B cell (primary cell): ENCODE measurements at regions not wholly inside any gene's neighbourhood (a gene's known extent, or its start where the extent isn't known, plus 50 kb on each side); places are given as distances from the start of the nearest gene placed in this dataset.

Experiments
- EZH2 ChIP-seq: IDR thresholded peaks from 2 replicates; pipeline ENCODE4 v1.6.1; 2012; ENCODE audit warnings: borderline replicate concordance, low read depth, mild to moderate bottlenecking, moderate library complexity, low read length; ENCODE audit not compliant: insufficient read depth, poor library complexity, severe bottlenecking
- TF ChIP-seq, protein P1 (sequence below): fragments of 200-600 bp; IDR thresholded peaks from one replicate; pipeline ENCODE4 v1.8.0; 2022; ENCODE audit warnings: antibody characterized with exemption, mild to moderate bottlenecking

GRCh38 chr4:181597766-181598165 is 645.4 kb upstream of the TENM3 start:
- TF ChIP-seq, protein P1, sequence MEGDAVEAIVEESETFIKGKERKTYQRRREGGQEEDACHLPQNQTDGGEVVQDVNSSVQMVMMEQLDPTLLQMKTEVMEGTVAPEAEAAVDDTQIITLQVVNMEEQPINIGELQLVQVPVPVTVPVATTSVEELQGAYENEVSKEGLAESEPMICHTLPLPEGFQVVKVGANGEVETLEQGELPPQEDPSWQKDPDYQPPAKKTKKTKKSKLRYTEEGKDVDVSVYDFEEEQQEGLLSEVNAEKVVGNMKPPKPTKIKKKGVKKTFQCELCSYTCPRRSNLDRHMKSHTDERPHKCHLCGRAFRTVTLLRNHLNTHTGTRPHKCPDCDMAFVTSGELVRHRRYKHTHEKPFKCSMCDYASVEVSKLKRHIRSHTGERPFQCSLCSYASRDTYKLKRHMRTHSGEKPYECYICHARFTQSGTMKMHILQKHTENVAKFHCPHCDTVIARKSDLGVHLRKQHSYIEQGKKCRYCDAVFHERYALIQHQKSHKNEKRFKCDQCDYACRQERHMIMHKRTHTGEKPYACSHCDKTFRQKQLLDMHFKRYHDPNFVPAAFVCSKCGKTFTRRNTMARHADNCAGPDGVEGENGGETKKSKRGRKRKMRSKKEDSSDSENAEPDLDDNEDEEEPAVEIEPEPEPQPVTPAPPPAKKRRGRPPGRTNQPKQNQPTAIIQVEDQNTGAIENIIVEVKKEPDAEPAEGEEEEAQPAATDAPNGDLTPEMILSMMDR = no peak
- no peak for TF ChIP-seq EZH2
